A549 (cell line): ENCODE measurements at regions not wholly inside any gene's neighbourhood (a gene's known extent, or its start where the extent isn't known, plus 50 kb on each side); places are given as distances from the start of the nearest gene placed in this dataset.

Source experiments
- ATAC-seq, 2 experiments: fragments of 200-7000 bp in 1 of 2; fragments of >200 bp in 1 of 2; cut with Nextera tagmentation in 1 of 2; cut with Tn5 transposase in 1 of 2; 3 replicates each; pipeline versions ENCODE4 v1.8.0 to v1.9.1; 2018 to 2020; ENCODE audit warnings: mild to moderate bottlenecking in 1 of 2, moderate library complexity in 1 of 2
- CTCF ChIA-PET: fragments of 300-600 bp; sonication (Branson Sonifier 250); formaldehyde crosslinking; extraction: SDS; loops from one replicate; lab custom pipeline; 2021; ENCODE audit warnings: antibody characterized with exemption, inconsistent platforms; lab: Yijun Ruan, JAX
- POLR2A ChIA-PET: fragments of 350-600 bp; formaldehyde crosslinking; extraction: SDS; loops from one replicate; lab custom pipeline; 2021; ENCODE audit warnings: antibody characterized with exemption, inconsistent platforms; lab: Yijun Ruan, JAX
- DNase-seq, 2 experiments: peaks; one replicate each; pipeline versions ENCODE4 v3.0.0 to v3.0.0-alpha.2; 2011 to 2016; ENCODE audit warnings: low read depth in 1 of 2, low spot score in 1 of 2
- FAIRE-seq: peaks from 2 replicates; lab custom pipeline; 2011; peaks lifted over from hg19 to GRCh38; lab: Jason Lieb, UNC
- H3K27ac ChIP-seq, 2 experiments: fragments of >200 bp; sonication (Bioruptor Twin); formaldehyde crosslinking; 3 replicates each; pipeline ENCODE4 v1.5.1; 2016 to 2017
- H3K4me1 ChIP-seq: fragments of >200 bp; sonication (Bioruptor Twin); formaldehyde crosslinking; 3 replicates; pipeline ENCODE4 v1.6.1; 2016
- H3K4me2 ChIP-seq: fragments of >200 bp; sonication (Bioruptor Twin); formaldehyde crosslinking; 3 replicates; pipeline ENCODE4 v1.6.1; 2016
- H3K4me3 ChIP-seq: fragments of >200 bp; sonication (Bioruptor Twin); formaldehyde crosslinking; 3 replicates; pipeline ENCODE4 v1.5.1; 2016
- H3K9me3 ChIP-seq: fragments of >200 bp; sonication (Bioruptor Twin); formaldehyde crosslinking; 3 replicates; pipeline ENCODE4 v1.6.1; 2016
- ATOH8 ChIP-seq: fragments of 250-450 bp; sonication (Bioruptor Pico); IDR thresholded peaks from 2 replicates; pipeline ENCODE4 v1.5.0; 2020; ENCODE audit warnings: low read depth, mild to moderate bottlenecking, moderate library complexity
- BCL3 ChIP-seq: fragments of >200 bp; sonication (Bioruptor Twin); formaldehyde crosslinking; IDR thresholded peaks from 3 replicates; pipeline ENCODE4 v1.6.1; 2016
- BHLHE40 ChIP-seq: IDR thresholded peaks from 2 replicates; pipeline ENCODE4 v1.6.1; 2012; ENCODE audit warnings: low read depth, low read length, inconsistent platforms
- CBX2 ChIP-seq: fragments of 200-600 bp; sonication (generic); IDR thresholded peaks from 2 replicates; pipeline ENCODE4 v1.6.1; 2016; ENCODE audit warnings: low read depth, mild to moderate bottlenecking, borderline replicate concordance
- CTCF ChIP-seq: fragments of >200 bp; sonication (Bioruptor Twin); formaldehyde crosslinking; IDR thresholded peaks from 3 replicates; pipeline ENCODE4 v1.5.1; 2016
- FOSL2 ChIP-seq, 2 experiments: fragments of 450-650 bp in 1 of 2; fragments of >200 bp in 1 of 2; sonication (Bioruptor Twin) in 1 of 2; formaldehyde crosslinking; IDR thresholded peaks; 2 replicates each; pipeline versions ENCODE4 v1.5.0 to v1.6.1; 2016 to 2020; ENCODE audit warnings: mild to moderate bottlenecking in 1 of 2, moderate library complexity in 1 of 2
- GATA3 ChIP-seq: IDR thresholded peaks from 2 replicates; pipeline ENCODE4 v1.6.1; 2012; ENCODE audit warnings: borderline replicate concordance
- HES2 ChIP-seq: fragments of >200 bp; sonication (Bioruptor Twin); formaldehyde crosslinking; IDR thresholded peaks from 2 replicates; pipeline ENCODE4 v1.6.1; 2016
- HOXA7 ChIP-seq: fragments of 250-450 bp; sonication (Bioruptor Pico); IDR thresholded peaks from 2 replicates; pipeline ENCODE4 v1.5.0; 2020; ENCODE audit warnings: mild to moderate bottlenecking, moderate library complexity
- KDM1A ChIP-seq: fragments of 200-600 bp; sonication (generic); IDR thresholded peaks from 2 replicates; pipeline ENCODE4 v1.6.1; 2016; ENCODE audit warnings: low read depth, mild to moderate bottlenecking
- KDM5A ChIP-seq: fragments of 200-600 bp; sonication (generic); IDR thresholded peaks from 2 replicates; pipeline ENCODE4 v1.6.1; 2016; ENCODE audit warnings: antibody characterized with exemption, mild to moderate bottlenecking
- MAX ChIP-seq: IDR thresholded peaks from 2 replicates; pipeline ENCODE4 v1.6.1; 2012
- MAZ ChIP-seq: fragments of 150-350 bp; IDR thresholded peaks from 2 replicates; pipeline ENCODE4 v1.6.1; 2014; ENCODE audit warnings: antibody characterized with exemption, low read depth, low read length, borderline replicate concordance
- NPAS2 ChIP-seq: fragments of 250-450 bp; sonication (Bioruptor Pico); IDR thresholded peaks from 2 replicates; pipeline ENCODE4 v1.8.0; 2022; ENCODE audit warnings: mild to moderate bottlenecking, moderate library complexity, borderline replicate concordance
- PBX3 ChIP-seq: IDR thresholded peaks from 2 replicates; pipeline ENCODE4 v1.6.1; 2012
- POLR2AphosphoS2 ChIP-seq: conservative IDR thresholded peaks from 2 replicates; pipeline ENCODE4 v1.6.1; 2012; ENCODE audit warnings: low read length, improper control_type of control experiment, inconsistent platforms
- RFX5 ChIP-seq: fragments of 450-650 bp; IDR thresholded peaks from 2 replicates; pipeline ENCODE4 v1.7.1; 2014; ENCODE audit warnings: antibody characterized with exemption, mild to moderate bottlenecking, moderate library complexity
- SMC3 ChIP-seq: fragments of >200 bp; sonication (Bioruptor Twin); formaldehyde crosslinking; IDR thresholded peaks from 3 replicates; pipeline ENCODE4 v1.6.1; 2018; ENCODE audit warnings: inconsistent platforms
- TP53 ChIP-seq: fragments of 250-450 bp; sonication (Bioruptor Pico); IDR thresholded peaks from 2 replicates; pipeline ENCODE4 v1.5.0; 2021; ENCODE audit warnings: mild to moderate bottlenecking, moderate library complexity
- USF2 ChIP-seq: fragments of 450-650 bp; IDR thresholded peaks from 2 replicates; pipeline ENCODE4 v1.6.1; 2014; ENCODE audit warnings: antibody characterized with exemption
- ZSCAN20 ChIP-seq: fragments of 250-450 bp; sonication (Bioruptor Pico); IDR thresholded peaks from 2 replicates; pipeline ENCODE4 v1.8.0; 2022; ENCODE audit warnings: mild to moderate bottlenecking, moderate library complexity
- WGBS: methylation state at CpG from one replicate; pipeline ENCODE4 v1.1.6; 2017; ENCODE audit errors: missing lambda C conversion rate; 5-methylcytosine and 5-hydroxymethylcytosine counted together

GRCh38 chr3:159443266-159443665 lies 545.4 kb upstream of the IL12A start:
- 26% methylated on average over 5 of the region's 5 CpGs for WGBS
- CTCF ChIA-PET, result no interaction called here
- Histone ChIP-seq H3K4me1 (no peaks in the 10 kb centered on the region), H3K4me2 (no peak overlapping the region), H3K27ac (no peak overlapping the region), H3K9me3 (no peaks in the 10 kb centered on the region), H3K4me3 (no peak overlapping the region)
- TF ChIP-seq ZSCAN20 (CRISPR knock-in tag), result no peak
- no peak for TF ChIP-seq CTCF
- no peak for TF ChIP-seq KDM5A
- TF ChIP-seq BCL3, result no peak
- TF ChIP-seq NPAS2 (CRISPR knock-in tag), result no peak
- POLR2A ChIA-PET, result no interaction called here
- no peak for ATAC-seq
- no peak for FAIRE-seq
- no peak for DNase-seq

- Histone ChIP-seq H3K27ac (no peak overlapping the region), H3K4me2 (no peak overlapping the region), H3K9me3 (no peaks in the 10 kb centered on the region), H3K4me3 (no peak overlapping the region), H3K4me1 (0 out of 3 replicates have a peak, but pooled peaks cover 3% of the 10 kb centered on the region)
- FAIRE-seq, result no peak
- DNase-seq, result no peak
- CTCF ChIA-PET, result no interaction called here
- 13% methylated on average over 3 of the region's 3 CpGs for WGBS
- no peak for ATAC-seq
- TF ChIP-seq BHLHE40, result no peak
- TF ChIP-seq MAZ, result no peak
- TF ChIP-seq PBX3, result no peak
- no peak for TF ChIP-seq USF2
- no peak for TF ChIP-seq POLR2AphosphoS2
- no peak for TF ChIP-seq GATA3
- TF ChIP-seq TP53, result no peak
- TF ChIP-seq HOXA7 (CRISPR knock-in tag), result no peak
- TF ChIP-seq, all 56 proteins: peak for 0
- POLR2A ChIA-PET, result no interaction called here
These were observed 540.8 kb upstream of the IL12A start for GRCh38 chr3:159447841-159448240.

- Histone ChIP-seq H3K4me2 (no peak overlapping the region), H3K27ac (no peak overlapping the region), H3K4me3 (no peak overlapping the region), H3K4me1 (0 out of 3 replicates have a peak, but pooled peaks cover 3% of the 10 kb centered on the region), H3K9me3 (no peaks in the 10 kb centered on the region)
- POLR2A ChIA-PET, result no interaction called here
- no peak for DNase-seq
- CTCF ChIA-PET, result interaction anchor here (0.6 kb wide), 1 partner anchor 531 kb away, joined by 3 read pairs; no protein-coding TSS in a partner anchor
- no peak for FAIRE-seq
- ATAC-seq, result no peak
- TF ChIP-seq RFX5 (no peak), NPAS2 (CRISPR knock-in tag) (no peak), HES2 (no peak), HOXA7 (CRISPR knock-in tag) (no peak), CBX2 (no peak), ATOH8 (CRISPR knock-in tag) (no peak), MAX (no peak), SMC3 (no peak), KDM1A (no peak), FOSL2 (IDR thresholded peaks at IDR 0.05) (no peak), FOSL2 (CRISPR knock-in tag; IDR thresholded peaks at IDR 0.05) (no peak)
- WGBS, result 33% methylated on average over 1 of the region's 1 CpG
These were observed 539.7 kb upstream of the IL12A start for GRCh38 chr3:159448902-159449301.
